ENCODE measurements at regions not wholly inside any gene's neighbourhood (a gene's known extent, or its start where the extent isn't known, plus 50 kb on each side); places are given as distances from the start of the nearest gene placed in this dataset.
A peak's percentile ranks its signal among the peaks of the same experiment; 100 is the strongest.

GRCh38 chr9:29730163-29730562, 2156.9 kb upstream of the C9orf72 start:
- Histone ChIP-seq H3K4me1 (ENCODE audit: control insufficient read depth, insufficient read depth, low read length) (no peaks in the 10 kb centered on the region), H3K4me3 (ENCODE audit: low read length) (no peak overlapping the region), H3K27me3 (ENCODE audit: control insufficient read depth, insufficient read depth, low read length) (no peaks in the 10 kb centered on the region), H3K27ac (ENCODE audit: low read length) (no peak overlapping the region), H3K36me3 (ENCODE audit: control insufficient read depth, insufficient read depth, low read length) (no peaks in the 10 kb centered on the region), H3K9me3 (ENCODE audit: control insufficient read depth, insufficient read depth, low read length) (peaks cover 9% of the 10 kb centered on the region)
- TF ChIP-seq, protein P1, sequence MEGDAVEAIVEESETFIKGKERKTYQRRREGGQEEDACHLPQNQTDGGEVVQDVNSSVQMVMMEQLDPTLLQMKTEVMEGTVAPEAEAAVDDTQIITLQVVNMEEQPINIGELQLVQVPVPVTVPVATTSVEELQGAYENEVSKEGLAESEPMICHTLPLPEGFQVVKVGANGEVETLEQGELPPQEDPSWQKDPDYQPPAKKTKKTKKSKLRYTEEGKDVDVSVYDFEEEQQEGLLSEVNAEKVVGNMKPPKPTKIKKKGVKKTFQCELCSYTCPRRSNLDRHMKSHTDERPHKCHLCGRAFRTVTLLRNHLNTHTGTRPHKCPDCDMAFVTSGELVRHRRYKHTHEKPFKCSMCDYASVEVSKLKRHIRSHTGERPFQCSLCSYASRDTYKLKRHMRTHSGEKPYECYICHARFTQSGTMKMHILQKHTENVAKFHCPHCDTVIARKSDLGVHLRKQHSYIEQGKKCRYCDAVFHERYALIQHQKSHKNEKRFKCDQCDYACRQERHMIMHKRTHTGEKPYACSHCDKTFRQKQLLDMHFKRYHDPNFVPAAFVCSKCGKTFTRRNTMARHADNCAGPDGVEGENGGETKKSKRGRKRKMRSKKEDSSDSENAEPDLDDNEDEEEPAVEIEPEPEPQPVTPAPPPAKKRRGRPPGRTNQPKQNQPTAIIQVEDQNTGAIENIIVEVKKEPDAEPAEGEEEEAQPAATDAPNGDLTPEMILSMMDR (IDR thresholded peaks at IDR 0.05) = no peak
- WGBS (ENCODE audit: insufficient coverage) = 55% methylated on average over 1 of the region's 1 CpG
- peaks cover 0 to 8% of the 10 kb centered on the region in 2 donors for H3K4me1 Mint-ChIP-seq
- H3K27me3 Mint-ChIP-seq (ENCODE audit: low read depth in 2 of 2) = no peaks in the 10 kb centered on the region
- H3K9me3 Mint-ChIP-seq = peaks cover 12% of the 10 kb centered on the region in 2 donors
- no peak for ATAC-seq
- H3K27ac Mint-ChIP-seq = no peak overlapping the region
- DNase-seq = no peak
- H3K36me3 Mint-ChIP-seq = peaks cover 13% of the 10 kb centered on the region
- H3K4me3 Mint-ChIP-seq = no peak overlapping the region
- intact Hi-C loops (cut with micrococcal nuclease) = no loop called here

DNA sequence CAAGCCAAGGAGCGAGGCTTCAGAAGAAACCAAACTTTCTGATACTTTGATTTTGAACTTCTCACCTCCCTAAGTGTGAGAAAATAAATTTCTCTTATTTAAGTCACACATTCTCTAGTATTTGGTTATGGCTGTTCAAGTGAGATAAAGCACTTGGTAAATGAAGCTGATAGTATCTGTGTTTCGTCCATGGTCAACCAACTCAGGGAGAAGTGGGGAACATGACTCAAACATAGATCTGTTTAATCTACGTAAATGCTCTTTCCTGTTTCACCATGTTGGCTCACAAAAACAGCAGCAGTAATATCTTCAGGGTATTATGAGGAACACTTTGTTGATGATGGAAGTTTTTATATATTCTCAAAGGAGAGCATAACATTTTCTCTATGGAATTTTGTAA, 2167.2 kb upstream of the C9orf72 start:
- no peaks in the 10 kb centered on the region for H3K36me3 ChIP-seq (ENCODE audit: control insufficient read depth, insufficient read depth, low read length)
- Mint-ChIP-seq H3K4me3 (peak overlapping the region; percentile 13), H3K27ac (peak overlapping the region; percentile 50 to 82), H3K4me1 (peaks cover 8 to 14% of the 10 kb centered on the region in 2 donors), H3K9me3 (peaks cover 5 to 13% of the 10 kb centered on the region in 2 donors), H3K27me3 (ENCODE audit: low read depth in 2 of 2) (no peaks in the 10 kb centered on the region), H3K36me3 (no peaks in the 10 kb centered on the region)
- no peaks in the 10 kb centered on the region for H3K9me3 ChIP-seq (ENCODE audit: control insufficient read depth, insufficient read depth, low read length)
- intact Hi-C loops (cut with micrococcal nuclease) = loop anchor here (2.0 kb wide), 1 partner anchor 420 kb away; no protein-coding TSS in a partner anchor
- DNase-seq (no peak), ATAC-seq (peak; percentile 69 to 96 (median 89))
- TF ChIP-seq, protein P1 (IDR thresholded peaks at IDR 0.05) = no peak
- no peak overlapping the region for H3K4me3 ChIP-seq (ENCODE audit: low read length)
- no peaks in the 10 kb centered on the region for H3K27me3 ChIP-seq (ENCODE audit: control insufficient read depth, insufficient read depth, low read length)
- H3K27ac ChIP-seq (ENCODE audit: low read length) = peak overlapping the region; percentile 43
- 14% methylated on average over 2 of the region's 3 CpGs for WGBS (ENCODE audit: insufficient coverage)
- no peaks in the 10 kb centered on the region for H3K4me1 ChIP-seq (ENCODE audit: control insufficient read depth, insufficient read depth, low read length)

- H3K27me3 Mint-ChIP-seq (ENCODE audit: low read depth in 2 of 2) = no peaks in the 10 kb centered on the region
- DNase-seq (no peak), ATAC-seq (no peak)
- TF ChIP-seq, protein P1 (IDR thresholded peaks at IDR 0.05) = no peak
- Histone ChIP-seq H3K36me3 (ENCODE audit: control insufficient read depth, insufficient read depth, low read length) (no peaks in the 10 kb centered on the region), H3K27ac (ENCODE audit: low read length) (peak overlapping the region; percentile 43), H3K4me1 (ENCODE audit: control insufficient read depth, insufficient read depth, low read length) (no peaks in the 10 kb centered on the region), H3K27me3 (ENCODE audit: control insufficient read depth, insufficient read depth, low read length) (no peaks in the 10 kb centered on the region), H3K4me3 (ENCODE audit: low read length) (no peak overlapping the region), H3K9me3 (ENCODE audit: control insufficient read depth, insufficient read depth, low read length) (no peaks in the 10 kb centered on the region)
- intact Hi-C loops (cut with micrococcal nuclease) = loop anchor here (2.0 kb wide), 1 partner anchor 420 kb away; no protein-coding TSS in a partner anchor
- H3K4me3 Mint-ChIP-seq = no peak overlapping the region
- H3K36me3 Mint-ChIP-seq = no peaks in the 10 kb centered on the region
- peaks cover 5 to 13% of the 10 kb centered on the region in 2 donors for H3K9me3 Mint-ChIP-seq
- peaks cover 8 to 14% of the 10 kb centered on the region in 2 donors for H3K4me1 Mint-ChIP-seq
- peak overlapping the region; percentile 50 to 82 for H3K27ac Mint-ChIP-seq
These were observed 2167.9 kb upstream of the C9orf72 start for GRCh38 chr9:29741169-29741568.

- no peak overlapping the region for H3K4me3 ChIP-seq (ENCODE audit: low read length)
- H3K27me3 ChIP-seq (ENCODE audit: control insufficient read depth, insufficient read depth, low read length) = no peaks in the 10 kb centered on the region
- TF ChIP-seq, protein P1 (IDR thresholded peaks at IDR 0.05) = no peak
- no peaks in the 10 kb centered on the region for H3K36me3 ChIP-seq (ENCODE audit: control insufficient read depth, insufficient read depth, low read length)
- Mint-ChIP-seq H3K4me3 (no peak overlapping the region), H3K4me1 (no peaks in the 10 kb centered on the region), H3K27ac (no peak overlapping the region), H3K9me3 (peaks cover 4 to 6% of the 10 kb centered on the region in 2 donors), H3K27me3 (ENCODE audit: low read depth in 2 of 2) (no peaks in the 10 kb centered on the region), H3K36me3 (peaks cover 7% of the 10 kb centered on the region)
- DNase-seq = no peak
- H3K27ac ChIP-seq (ENCODE audit: low read length) = no peak overlapping the region
- no peaks in the 10 kb centered on the region for H3K9me3 ChIP-seq (ENCODE audit: control insufficient read depth, insufficient read depth, low read length)
- no peak for ATAC-seq
- intact Hi-C loops (cut with micrococcal nuclease) = no loop called here
- no peaks in the 10 kb centered on the region for H3K4me1 ChIP-seq (ENCODE audit: control insufficient read depth, insufficient read depth, low read length)
- 70% methylated on average over 1 of the region's 2 CpGs for WGBS (ENCODE audit: insufficient coverage)
These were observed 2176.8 kb upstream of the C9orf72 start for GRCh38 chr9:29750062-29750461.
